ENCODE measurements at regions not wholly inside any gene's neighbourhood (a gene's known extent, or its start where the extent isn't known, plus 50 kb on each side); places are given as distances from the start of the nearest gene placed in this dataset.

DNA sequence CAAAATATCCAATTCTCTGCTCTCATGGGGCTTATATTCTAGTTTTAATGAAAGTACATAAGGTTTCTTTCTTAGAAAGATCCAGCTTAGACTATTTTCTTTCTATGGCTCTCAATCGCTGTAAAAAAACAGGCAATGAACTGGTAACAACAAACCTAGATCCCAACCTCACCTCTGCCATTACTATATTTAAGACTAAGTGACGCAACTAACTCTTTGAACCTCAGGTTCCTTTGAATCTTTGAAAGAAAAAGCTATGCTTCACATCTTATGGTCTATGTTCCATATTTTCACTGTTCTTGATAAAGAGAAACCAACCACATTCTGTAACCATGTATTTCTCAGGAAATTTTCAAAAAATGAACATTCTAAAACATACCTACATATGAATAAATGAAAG is 88.5 kb downstream of the ELAPOR2 start:
- DNase-seq = no peak

- DNase-seq = no peak
These were observed 88.9 kb downstream of the ELAPOR2 start for GRCh38 chr7:86970547-86970946.

GRCh38 chr7:86969865-86970264 is 89.6 kb downstream of the ELAPOR2 start:
- DNase-seq = no peak

DNA sequence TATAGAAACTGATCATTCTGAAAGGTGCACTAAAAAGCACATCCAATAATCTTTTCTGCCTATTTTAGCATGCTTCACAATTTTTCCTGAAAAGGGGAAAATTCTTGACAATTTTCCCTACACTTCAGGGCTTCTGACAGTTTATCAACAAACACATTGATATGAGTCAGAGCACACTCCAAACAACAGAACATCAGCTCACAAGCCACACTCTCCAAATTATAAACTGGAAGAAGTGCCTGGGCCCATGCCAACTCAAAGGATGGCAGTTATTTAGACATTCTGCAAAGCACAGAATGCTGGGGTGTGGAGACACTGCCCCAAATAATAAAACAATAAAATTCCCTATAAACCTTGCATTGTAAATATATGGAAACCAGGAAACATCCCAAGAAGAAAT is 90.8 kb downstream of the ELAPOR2 start:
- DNase-seq = no peak

- no peak for DNase-seq
These were observed 92.5 kb downstream of the ELAPOR2 start for GRCh38 chr7:86966916-86967315.

GRCh38 chr7:86965727-86966120 is 93.7 kb downstream of the ELAPOR2 start:
- DNase-seq = no peak

DNA sequence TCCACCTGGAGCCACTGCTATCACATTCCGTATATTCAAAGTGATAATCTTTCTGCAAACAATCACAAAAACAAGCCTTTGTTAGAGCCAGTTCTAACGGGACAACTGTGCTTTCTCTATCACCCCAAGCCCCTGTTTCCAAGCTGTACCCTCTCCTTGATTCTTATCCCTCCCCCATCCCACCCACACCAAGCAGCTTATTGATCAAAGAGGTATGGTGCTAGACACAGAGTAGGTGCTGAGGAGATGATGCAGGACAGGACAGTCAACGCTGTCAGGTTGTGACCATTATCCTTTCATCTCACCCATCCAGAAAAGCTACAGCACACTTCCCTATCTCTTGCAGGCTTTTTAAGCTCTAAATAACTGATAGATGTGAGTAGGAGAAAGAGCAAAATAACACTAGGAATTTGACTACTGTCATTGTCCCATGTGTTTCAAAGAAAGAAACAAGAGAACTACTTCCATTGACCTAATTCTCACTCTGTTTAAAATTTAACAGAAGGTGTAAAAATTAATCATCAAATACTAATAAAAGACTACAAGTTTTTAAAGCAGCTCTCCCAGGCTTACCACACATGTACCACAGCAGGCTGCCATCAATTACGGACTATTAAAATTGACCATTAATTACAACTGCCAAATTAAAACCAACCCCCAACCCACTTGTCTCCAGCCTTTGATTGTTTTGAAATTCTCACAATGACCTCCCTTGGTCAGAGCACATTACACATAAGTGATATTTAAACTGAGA is 94.3 kb downstream of the ELAPOR2 start:
- DNase-seq = no peak

DNA sequence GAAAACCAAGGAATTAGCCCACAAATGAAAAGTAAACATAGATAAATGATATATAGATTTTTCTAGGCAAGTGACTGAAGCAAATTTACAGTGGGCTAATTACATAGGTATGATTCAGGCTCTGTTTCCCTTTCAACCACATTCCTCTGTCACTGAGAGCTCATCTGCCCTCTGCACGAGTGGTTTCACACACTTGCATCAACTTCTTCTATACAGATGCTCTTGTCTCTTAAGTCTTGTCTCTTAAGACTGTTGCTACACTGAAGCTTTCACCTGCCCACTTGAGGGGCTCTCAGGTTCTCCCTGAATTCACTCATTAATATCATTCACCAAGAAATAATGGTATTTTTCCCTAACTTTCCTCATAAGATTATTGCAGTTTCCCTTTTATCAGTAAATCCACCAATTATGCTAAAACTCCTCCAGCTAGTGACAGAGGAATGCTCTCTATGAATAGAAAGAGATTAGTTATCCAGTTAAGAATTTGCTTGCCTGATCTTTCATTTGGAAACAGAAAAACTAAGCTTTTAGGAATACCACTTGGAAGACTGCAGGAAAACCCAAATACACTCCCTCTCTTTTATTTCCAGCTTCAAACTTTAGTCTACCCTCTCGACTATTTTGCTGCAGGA is 95.7 kb downstream of the ELAPOR2 start:
- no peak for DNase-seq

- no peak for DNase-seq
These were observed 96.8 kb downstream of the ELAPOR2 start for GRCh38 chr7:86962623-86963022.

GRCh38 chr7:86961686-86962085 is 97.8 kb downstream of the ELAPOR2 start:
- no peak for DNase-seq

GRCh38 chr7:86958380-86958779 is 101.1 kb downstream of the ELAPOR2 start:
- DNase-seq = no peak

GRCh38 chr7:86956567-86956966 is 102.9 kb downstream of the ELAPOR2 start:
- DNase-seq = no peak

DNA sequence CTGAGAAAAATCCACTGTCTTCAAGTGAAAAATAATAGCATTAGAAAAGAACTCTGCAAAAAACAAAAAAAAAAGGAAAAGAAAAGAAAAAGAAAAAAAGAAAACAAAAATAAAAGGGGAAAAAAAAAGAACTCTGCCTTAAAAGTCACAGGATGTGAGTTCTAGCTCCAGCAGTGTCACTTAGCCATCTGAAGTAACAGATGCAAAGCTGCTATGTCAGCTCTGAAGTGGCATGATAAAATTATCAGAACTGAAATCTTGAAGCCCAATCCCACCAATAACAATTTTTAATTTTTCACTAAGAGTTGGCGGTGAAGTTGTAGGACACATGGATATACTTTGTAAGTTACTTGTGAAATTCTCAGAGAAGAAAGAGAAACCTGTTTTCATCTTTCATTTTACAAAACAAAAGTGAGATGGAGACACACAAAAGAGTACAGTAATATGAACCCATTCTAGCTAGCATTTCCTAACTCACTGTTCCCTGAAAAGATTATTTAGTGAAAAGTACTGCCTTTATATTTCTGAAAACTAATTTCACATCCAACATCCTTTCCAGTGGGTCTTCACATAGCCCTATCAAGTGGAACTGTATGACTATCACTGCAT is 103.5 kb downstream of the ELAPOR2 start:
- no peak for DNase-seq

- DNase-seq = no peak
These were observed 104.5 kb downstream of the ELAPOR2 start for GRCh38 chr7:86954971-86955370.

DNA sequence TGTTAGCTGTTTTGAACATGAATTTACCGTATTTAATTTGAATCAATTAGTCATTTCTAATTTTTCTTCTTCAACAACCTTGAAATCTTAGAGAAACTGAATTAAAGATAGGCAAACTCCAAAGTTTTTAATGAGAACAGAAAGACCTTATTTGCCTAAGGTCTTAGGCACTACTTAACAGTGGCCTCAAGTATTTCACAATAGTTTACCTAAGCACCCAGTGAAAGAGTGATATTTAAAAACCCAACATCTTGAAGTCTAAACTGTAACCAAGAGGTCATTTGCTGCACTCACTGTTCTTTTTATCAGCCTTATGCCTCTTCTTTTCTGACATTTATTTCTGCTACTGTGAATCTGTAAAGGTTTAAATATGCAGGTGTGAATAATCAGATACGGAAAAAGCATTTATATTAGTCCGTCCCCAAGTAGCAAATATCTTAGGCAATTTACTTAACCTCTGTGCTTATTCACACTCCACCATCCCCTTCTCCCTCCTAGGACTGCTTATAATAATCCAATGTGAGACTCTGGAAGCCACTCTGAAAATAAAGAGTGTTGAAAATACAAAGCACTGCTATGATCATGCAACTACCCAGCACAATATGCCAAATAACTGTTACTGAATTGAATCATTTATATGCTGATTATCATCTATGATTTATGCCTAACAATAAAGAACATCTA is 105.7 kb downstream of the ELAPOR2 start:
- no peak for DNase-seq

GRCh38 chr7:86953219-86953618 is 106.2 kb downstream of the ELAPOR2 start:
- no peak for DNase-seq

- DNase-seq = no peak
These were observed 107.6 kb downstream of the ELAPOR2 start for GRCh38 chr7:86951895-86952294.

DNA sequence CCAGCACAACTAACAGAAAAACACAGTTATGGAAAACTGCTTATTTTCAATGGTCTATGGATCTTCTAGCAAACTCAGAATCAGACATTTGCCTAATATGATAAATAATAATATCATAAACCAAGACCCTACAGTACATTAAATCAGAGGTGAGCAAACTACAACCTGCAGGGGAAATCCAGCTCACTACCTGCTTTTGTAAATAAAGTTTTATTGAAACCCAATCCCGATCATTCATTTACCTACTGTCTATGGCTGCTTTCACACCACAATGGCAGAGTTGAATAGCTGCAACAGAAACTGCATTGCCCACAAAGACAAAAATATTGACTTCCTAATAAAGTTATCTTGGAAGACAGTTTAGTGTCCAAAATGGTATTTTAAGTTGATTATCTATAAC is 108.5 kb downstream of the ELAPOR2 start:
- no peak for DNase-seq

GRCh38 chr7:86950360-86950759 is 109.1 kb downstream of the ELAPOR2 start:
- DNase-seq = no peak

GRCh38 chr7:86949779-86950260 is 109.6 kb downstream of the ELAPOR2 start:
- no peak for DNase-seq

DNA sequence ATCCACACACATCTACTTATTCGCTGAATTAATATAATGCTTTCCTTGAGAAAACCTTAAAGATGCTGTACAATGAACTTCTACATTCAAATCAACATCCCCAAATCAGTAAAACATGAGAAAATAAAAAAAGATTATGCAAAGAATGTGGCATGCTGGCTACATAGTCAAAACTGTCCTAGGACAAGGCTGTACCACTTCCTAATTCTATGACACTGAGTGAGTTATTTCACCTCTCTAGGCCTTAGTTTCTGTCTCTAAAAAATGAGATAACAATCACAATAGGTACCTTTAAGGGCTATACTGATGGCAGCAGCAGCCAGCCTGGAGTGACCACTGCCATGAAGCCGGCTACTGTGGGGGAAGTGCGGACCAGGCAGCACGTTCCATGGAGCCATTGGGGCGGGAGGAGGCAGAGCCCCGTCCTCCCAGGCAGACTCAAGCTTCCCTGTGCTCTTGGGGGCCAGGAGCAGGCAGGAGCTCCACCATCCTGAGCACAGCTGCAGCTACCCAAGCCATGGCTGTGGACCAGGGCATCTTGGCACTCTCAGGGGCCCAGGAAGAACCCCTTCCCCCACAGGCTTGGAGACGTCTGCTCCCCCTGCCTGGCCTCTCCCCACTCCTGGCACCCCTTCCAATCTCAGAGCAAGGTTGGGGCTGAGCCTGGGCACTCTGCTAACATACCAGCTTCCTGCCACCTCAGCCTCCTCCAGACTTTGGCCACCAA is 110.2 kb downstream of the ELAPOR2 start:
- DNase-seq = no peak

DNA sequence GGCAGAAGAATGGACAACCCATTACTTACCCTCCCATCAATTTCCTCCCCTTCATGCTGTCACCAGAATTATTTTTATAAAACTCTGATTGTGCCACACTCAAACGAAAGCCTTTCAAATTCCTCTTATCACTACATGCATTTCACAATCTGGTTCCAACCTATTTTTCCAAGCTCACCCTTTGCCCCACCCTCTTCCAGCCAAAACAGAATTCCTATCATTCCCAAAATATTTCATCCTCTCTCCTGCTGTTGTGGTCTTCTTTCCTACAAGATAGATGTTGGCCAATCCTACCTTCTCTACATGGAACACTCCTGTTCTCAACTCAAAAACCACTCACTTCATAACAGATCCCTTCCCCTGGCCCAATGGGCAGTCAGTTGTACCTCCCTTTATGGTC is 111.5 kb downstream of the ELAPOR2 start:
- no peak for DNase-seq

- DNase-seq = no peak
These were observed 116.0 kb downstream of the ELAPOR2 start for GRCh38 chr7:86943447-86943846.
